ENCODE measurements at regions not wholly inside any gene's neighbourhood (a gene's known extent, or its start where the extent isn't known, plus 50 kb on each side); places are given as distances from the start of the nearest gene placed in this dataset.

DNA sequence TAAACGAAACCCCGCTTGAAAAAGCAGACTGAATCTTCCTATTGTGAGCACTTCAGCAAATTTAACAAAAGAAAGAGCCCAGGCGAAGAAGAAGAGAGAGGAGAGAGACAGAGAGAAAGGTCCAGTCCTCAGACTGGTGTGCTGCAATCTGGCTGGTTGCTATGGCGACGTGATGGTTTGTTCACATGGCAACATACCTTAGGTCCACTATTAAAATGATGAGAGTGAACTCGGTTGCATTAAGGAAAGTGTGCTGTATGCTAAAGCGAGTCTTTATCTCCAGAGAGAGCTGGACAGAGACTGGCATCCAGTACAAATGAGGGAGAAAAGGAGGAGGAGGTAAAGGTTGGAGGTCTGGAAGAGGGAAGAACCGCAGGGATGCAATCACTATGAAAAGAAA is 271.8 kb upstream of the ZFHX3 start:
- Histone ChIP-seq H3K27ac (ENCODE audit: low read depth, low read length, poor library complexity, severe bottlenecking) (no peak overlapping the region), H3K4me3 (ENCODE audit: low read depth, low read length, poor library complexity, severe bottlenecking) (no peak overlapping the region), H3K4me1 (ENCODE audit: insufficient read depth, low read length, poor library complexity, severe bottlenecking) (peaks cover 10% of the 10 kb centered on the region), H4K20me1 (ENCODE audit: insufficient read depth, low read length) (no peaks in the 10 kb centered on the region), H3K9me3 (ENCODE audit: low read length) (no peaks in the 10 kb centered on the region), H2AFZ (ENCODE audit: low read length) (no peak overlapping the region), H3K4me2 (ENCODE audit: low read length) (no peak overlapping the region), H3K36me3 (ENCODE audit: insufficient read depth, low read length) (no peaks in the 10 kb centered on the region), H3K79me2 (ENCODE audit: insufficient read depth, low read depth, low read length) (no peaks in the 10 kb centered on the region), H3K9me2 (ENCODE audit: insufficient read depth, low read length) (no peaks in the 10 kb centered on the region)
- intact Hi-C loops (cut with micrococcal nuclease; ENCODE audit: unreplicated experiment) = no loop called here
- TF ChIP-seq EZH2phosphoT487 (IDR thresholded peaks at IDR 0.05; ENCODE audit: borderline replicate concordance, low read depth, low read length) = no peak
- TF ChIP-seq, protein P1, sequence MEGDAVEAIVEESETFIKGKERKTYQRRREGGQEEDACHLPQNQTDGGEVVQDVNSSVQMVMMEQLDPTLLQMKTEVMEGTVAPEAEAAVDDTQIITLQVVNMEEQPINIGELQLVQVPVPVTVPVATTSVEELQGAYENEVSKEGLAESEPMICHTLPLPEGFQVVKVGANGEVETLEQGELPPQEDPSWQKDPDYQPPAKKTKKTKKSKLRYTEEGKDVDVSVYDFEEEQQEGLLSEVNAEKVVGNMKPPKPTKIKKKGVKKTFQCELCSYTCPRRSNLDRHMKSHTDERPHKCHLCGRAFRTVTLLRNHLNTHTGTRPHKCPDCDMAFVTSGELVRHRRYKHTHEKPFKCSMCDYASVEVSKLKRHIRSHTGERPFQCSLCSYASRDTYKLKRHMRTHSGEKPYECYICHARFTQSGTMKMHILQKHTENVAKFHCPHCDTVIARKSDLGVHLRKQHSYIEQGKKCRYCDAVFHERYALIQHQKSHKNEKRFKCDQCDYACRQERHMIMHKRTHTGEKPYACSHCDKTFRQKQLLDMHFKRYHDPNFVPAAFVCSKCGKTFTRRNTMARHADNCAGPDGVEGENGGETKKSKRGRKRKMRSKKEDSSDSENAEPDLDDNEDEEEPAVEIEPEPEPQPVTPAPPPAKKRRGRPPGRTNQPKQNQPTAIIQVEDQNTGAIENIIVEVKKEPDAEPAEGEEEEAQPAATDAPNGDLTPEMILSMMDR (conservative IDR thresholded peaks at IDR 0.05; ENCODE audit: low read length) = no peak
- CTCF ChIA-PET (ENCODE audit: unreplicated experiment) = no interaction called here
- no peak for DNase-seq (ENCODE audit: low spot score)
- POLR2A ChIA-PET = no interaction called here
- BruUV-seq (replicated peaks) = no TSS peak

DNA sequence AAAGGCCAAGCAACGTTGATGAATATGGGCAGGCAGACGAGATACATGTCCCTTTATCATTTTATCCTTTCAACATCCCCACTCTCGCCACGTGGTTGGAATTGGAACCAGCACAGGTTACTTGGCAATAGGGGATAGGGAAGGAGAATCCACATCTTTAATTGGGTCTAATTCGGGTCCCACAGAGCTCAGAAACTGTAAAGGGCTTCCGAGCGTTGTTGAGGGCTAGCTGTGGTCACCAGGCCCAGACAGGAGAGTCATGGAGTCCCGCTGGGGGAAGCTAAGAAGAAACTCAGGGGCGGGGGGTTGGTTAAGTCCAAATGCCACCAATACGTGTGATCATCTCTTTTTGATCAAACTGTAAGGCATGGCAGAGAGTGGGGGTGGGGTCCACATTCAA is 271.3 kb upstream of the ZFHX3 start:
- DNase-seq (ENCODE audit: low spot score) = no peak
- Histone ChIP-seq H4K20me1 (ENCODE audit: insufficient read depth, low read length) (no peaks in the 10 kb centered on the region), H3K4me1 (ENCODE audit: insufficient read depth, low read length, poor library complexity, severe bottlenecking) (peaks cover 10% of the 10 kb centered on the region), H3K36me3 (ENCODE audit: insufficient read depth, low read length) (no peaks in the 10 kb centered on the region), H3K4me2 (ENCODE audit: low read length) (no peak overlapping the region), H3K9me3 (ENCODE audit: low read length) (no peaks in the 10 kb centered on the region), H3K4me3 (ENCODE audit: low read depth, low read length, poor library complexity, severe bottlenecking) (no peak overlapping the region), H2AFZ (ENCODE audit: low read length) (no peak overlapping the region), H3K9me2 (ENCODE audit: insufficient read depth, low read length) (no peaks in the 10 kb centered on the region), H3K79me2 (ENCODE audit: insufficient read depth, low read depth, low read length) (no peaks in the 10 kb centered on the region), H3K27ac (ENCODE audit: low read depth, low read length, poor library complexity, severe bottlenecking) (no peak overlapping the region)
- intact Hi-C loops (cut with micrococcal nuclease; ENCODE audit: unreplicated experiment) = no loop called here
- TF ChIP-seq, protein P1 (conservative IDR thresholded peaks at IDR 0.05; ENCODE audit: low read length) = no peak
- no peak for TF ChIP-seq EZH2phosphoT487 (IDR thresholded peaks at IDR 0.05; ENCODE audit: borderline replicate concordance, low read depth, low read length)
- no TSS peak for BruUV-seq (replicated peaks)
- CTCF ChIA-PET (ENCODE audit: unreplicated experiment) = no interaction called here
- POLR2A ChIA-PET = interaction anchor here (0.6 to 0.7 kb wide), 3 partner anchors 75 to 318 kb away, joined by 4 to 5 read pairs (median 4); no protein-coding TSS in a partner anchor

- H4K20me1 ChIP-seq (ENCODE audit: insufficient read depth, low read length) = no peaks in the 10 kb centered on the region
- H3K4me3 ChIP-seq (ENCODE audit: low read depth, low read length, poor library complexity, severe bottlenecking) = no peak overlapping the region
- ChIA-PET POLR2A (no interaction called here), CTCF (ENCODE audit: unreplicated experiment) (no interaction called here)
- no peak overlapping the region for H3K27ac ChIP-seq (ENCODE audit: low read depth, low read length, poor library complexity, severe bottlenecking)
- no peaks in the 10 kb centered on the region for H3K9me3 ChIP-seq (ENCODE audit: low read length)
- BruUV-seq (replicated peaks) = no TSS peak
- no peak for DNase-seq (ENCODE audit: low spot score)
- H3K79me2 ChIP-seq (ENCODE audit: insufficient read depth, low read depth, low read length) = no peaks in the 10 kb centered on the region
- H3K9me2 ChIP-seq (ENCODE audit: insufficient read depth, low read length) = no peaks in the 10 kb centered on the region
- peaks cover 10% of the 10 kb centered on the region for H3K4me1 ChIP-seq (ENCODE audit: insufficient read depth, low read length, poor library complexity, severe bottlenecking)
- H2AFZ ChIP-seq (ENCODE audit: low read length) = no peak overlapping the region
- no peak for TF ChIP-seq EZH2phosphoT487 (IDR thresholded peaks at IDR 0.05; ENCODE audit: borderline replicate concordance, low read depth, low read length)
- TF ChIP-seq, protein P1 (conservative IDR thresholded peaks at IDR 0.05; ENCODE audit: low read length) = no peak
- intact Hi-C loops (cut with micrococcal nuclease; ENCODE audit: unreplicated experiment) = no loop called here
- no peaks in the 10 kb centered on the region for H3K36me3 ChIP-seq (ENCODE audit: insufficient read depth, low read length)
- H3K4me2 ChIP-seq (ENCODE audit: low read length) = no peak overlapping the region
Measured at GRCh38 chr16:73317321-73317857, 269.5 kb upstream of the ZFHX3 start.

All from OCI-LY7 (cell line).